HG02981 (cell line): ENCODE measurements at regions not wholly inside any gene's neighbourhood (a gene's known extent, or its start where the extent isn't known, plus 50 kb on each side); places are given as distances from the start of the nearest gene placed in this dataset.
A peak's percentile ranks its signal among the peaks of the same experiment; 100 is the strongest.
"Not testable (repeated sequence)": the region's sequence is repeated elsewhere in the genome, so short reads cannot be mapped to it uniquely, and the experiment has no call there.

Source experiments
- ATAC-seq: cut with Tn5 transposase; IDR thresholded peaks from one replicate; pipeline ENCODE4 v1.9.1; 2021; ENCODE audit warnings: mild to moderate bottlenecking, moderate library complexity; ENCODE audit not compliant: unreplicated experiment

- ATAC-seq = no peak
These were observed 93.4 kb upstream of the WSB1 start for GRCh38 chr17:27200476-27200875.

GRCh38 chr17:27203241-27203640, 90.7 kb upstream of the WSB1 start:
- no peak for ATAC-seq

- ATAC-seq = no peak
These were observed 87.5 kb upstream of the WSB1 start for GRCh38 chr17:27206447-27206846.

GRCh38 chr17:27207073-27207513, 86.8 kb upstream of the WSB1 start:
- ATAC-seq = no peak

- not testable (repeated sequence) for ATAC-seq
These were observed 85.5 kb upstream of the WSB1 start for GRCh38 chr17:27208370-27208769.

- no peak for ATAC-seq
These were observed 84.6 kb upstream of the WSB1 start for GRCh38 chr17:27209316-27209715.

- ATAC-seq = not testable (repeated sequence)
These were observed 83.1 kb upstream of the WSB1 start for GRCh38 chr17:27210809-27211208.

- ATAC-seq = no peak
These were observed 77.1 kb upstream of the WSB1 start for GRCh38 chr17:27216836-27217235.

- ATAC-seq = peak; percentile 81
These were observed 76.3 kb upstream of the WSB1 start for GRCh38 chr17:27217631-27218030.

- ATAC-seq = no peak
These were observed 75.9 kb upstream of the WSB1 start for GRCh38 chr17:27218041-27218440.

GRCh38 chr17:27218719-27219488, 75.0 kb upstream of the WSB1 start:
- peak; percentile 64 for ATAC-seq

GRCh38 chr17:27222515-27222914, 71.4 kb upstream of the WSB1 start:
- no peak for ATAC-seq

GRCh38 chr17:27224526-27225315, 69.2 kb upstream of the WSB1 start:
- ATAC-seq = no peak

GRCh38 chr17:27226611-27227230, 67.2 kb upstream of the WSB1 start:
- no peak for ATAC-seq

- no peak for ATAC-seq
These were observed 62.9 kb upstream of the WSB1 start for GRCh38 chr17:27230996-27231395.

- ATAC-seq = no peak
These were observed 61.6 kb upstream of the WSB1 start for GRCh38 chr17:27232328-27232727.

- no peak for ATAC-seq
These were observed 60.9 kb upstream of the WSB1 start for GRCh38 chr17:27233059-27233458.

- no peak for ATAC-seq
These were observed 60.1 kb upstream of the WSB1 start for GRCh38 chr17:27233776-27234175.

- no peak for ATAC-seq
These were observed 57.1 kb upstream of the WSB1 start for GRCh38 chr17:27236717-27237315.

- ATAC-seq = no peak
These were observed 56.0 kb upstream of the WSB1 start for GRCh38 chr17:27237890-27238289.

GRCh38 chr17:27239046-27239445, 54.9 kb upstream of the WSB1 start:
- peak; percentile 46 for ATAC-seq
